ENCODE measurements at regions not wholly inside any gene's neighbourhood (a gene's known extent, or its start where the extent isn't known, plus 50 kb on each side); places are given as distances from the start of the nearest gene placed in this dataset.

DNA sequence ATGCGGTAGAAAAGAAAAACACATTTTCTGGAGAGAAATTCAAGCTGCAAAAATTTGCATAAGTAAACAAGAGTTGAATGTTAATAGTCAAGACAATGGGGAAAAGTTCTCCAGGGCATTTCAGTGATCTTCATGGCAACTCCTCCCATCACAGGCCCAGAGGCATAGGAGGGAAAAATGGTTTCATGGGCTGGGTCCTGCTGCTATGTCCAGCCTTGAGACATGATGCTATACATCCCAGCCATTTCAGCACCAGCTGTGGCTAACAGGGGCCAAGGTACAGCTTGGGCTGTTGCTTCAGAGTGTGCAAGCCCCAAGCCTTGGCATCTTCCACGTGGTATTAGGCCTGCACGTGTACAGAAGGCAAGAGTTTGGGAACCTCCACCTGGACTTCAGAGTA is 118.6 kb upstream of the DLGAP1 start:
- TF ChIP-seq CTCF (IDR thresholded peaks at IDR 0.05; ENCODE audit: borderline replicate concordance, insufficient read depth, low read depth, low read length), result no peak

DNA sequence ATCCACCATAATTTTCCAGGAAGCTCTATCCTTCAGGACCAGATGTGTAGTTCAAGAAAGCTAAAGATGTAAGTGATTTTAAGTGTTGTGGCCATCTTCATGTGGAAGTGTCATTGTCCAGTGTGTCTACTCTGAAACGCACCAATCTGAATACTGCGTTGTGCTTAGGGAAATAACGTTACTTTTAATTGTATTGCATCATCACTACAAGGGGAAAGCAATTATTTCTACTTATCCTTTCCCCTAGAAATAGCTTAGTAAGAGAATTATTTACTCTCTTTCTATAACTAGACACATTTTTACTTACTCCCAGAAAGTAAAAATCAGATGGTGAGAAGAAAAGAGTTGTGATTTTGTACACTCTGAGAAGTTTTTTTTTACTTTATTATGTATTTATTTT is 102.4 kb upstream of the DLGAP1 start:
- no peak overlapping the region for H3K4me3 ChIP-seq (ENCODE audit: low read depth, low read length)
- no peak for TF ChIP-seq CTCF (IDR thresholded peaks at IDR 0.05; ENCODE audit: borderline replicate concordance, insufficient read depth, low read depth, low read length)

More for the DNA sequence above, 118.6 kb upstream of the DLGAP1 start:
- H3K4me3 ChIP-seq (ENCODE audit: low read depth, low read length), result no peak overlapping the region

GRCh38 chr18:4551001-4551360 is 95.9 kb upstream of the DLGAP1 start:
- no peak for TF ChIP-seq CTCF (IDR thresholded peaks at IDR 0.05; ENCODE audit: borderline replicate concordance, insufficient read depth, low read depth, low read length)
- H3K4me3 ChIP-seq (ENCODE audit: low read depth, low read length), result no peak overlapping the region

DNA sequence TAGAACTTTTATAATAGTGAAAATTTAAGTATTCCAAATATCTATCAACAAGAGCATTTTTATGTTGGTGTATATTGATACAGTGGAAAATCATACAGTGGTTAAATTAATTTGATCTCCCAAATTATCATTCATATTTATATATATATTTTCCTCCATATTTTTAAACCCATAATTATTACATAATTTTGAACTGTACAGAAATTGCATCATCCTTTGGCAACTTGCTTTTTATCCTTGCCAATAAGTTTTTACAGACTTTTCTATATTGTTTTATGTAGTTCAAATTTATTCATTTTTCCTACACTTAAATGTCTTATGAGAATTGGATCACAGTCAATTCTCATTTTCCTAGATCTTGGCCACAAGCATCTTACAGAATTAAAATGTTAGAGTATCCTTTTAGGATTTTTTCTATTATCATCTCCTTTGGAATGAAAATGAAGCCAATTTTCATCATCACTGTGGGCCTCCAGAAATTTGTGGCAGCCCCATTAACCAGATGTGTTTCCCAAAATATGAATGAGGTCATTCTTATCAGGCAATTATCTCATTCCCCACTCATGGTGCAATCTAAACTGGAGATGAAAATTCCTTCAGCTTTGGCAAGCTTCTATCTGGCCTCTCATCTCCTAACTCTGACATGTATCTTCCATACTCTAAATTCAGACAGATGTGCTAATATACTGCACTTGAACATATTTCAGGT is 94.2 kb upstream of the DLGAP1 start:
- no peak overlapping the region for H3K4me3 ChIP-seq (ENCODE audit: low read depth, low read length)
- TF ChIP-seq CTCF (IDR thresholded peaks at IDR 0.05; ENCODE audit: borderline replicate concordance, insufficient read depth, low read depth, low read length), result no peak

- TF ChIP-seq CTCF (IDR thresholded peaks at IDR 0.05; ENCODE audit: borderline replicate concordance, insufficient read depth, low read depth, low read length), result no peak
- H3K4me3 ChIP-seq (ENCODE audit: low read depth, low read length), result no peak overlapping the region
Observed at GRCh38 chr18:4547126-4547525, 92.0 kb upstream of the DLGAP1 start.

DNA sequence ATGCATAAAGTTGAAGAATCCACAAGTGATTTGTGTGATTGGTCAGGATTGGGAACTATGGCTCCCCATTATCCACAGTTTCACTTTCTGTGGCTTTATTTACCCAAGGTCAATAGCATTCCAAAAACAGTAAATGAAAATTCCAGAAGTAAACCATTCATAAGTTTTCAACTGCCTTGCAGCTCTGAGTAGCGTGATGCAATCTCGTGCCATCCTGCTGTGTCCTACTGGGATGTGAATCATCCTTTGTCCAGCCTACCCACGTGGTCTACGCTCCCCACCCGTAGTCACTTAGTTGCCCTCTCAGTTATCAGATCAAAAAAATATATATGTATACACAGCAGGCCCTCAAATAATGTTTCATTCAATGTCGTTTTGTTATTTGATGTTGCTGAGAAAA is 89.0 kb upstream of the DLGAP1 start:
- no peak for TF ChIP-seq CTCF (IDR thresholded peaks at IDR 0.05; ENCODE audit: borderline replicate concordance, insufficient read depth, low read depth, low read length)
- no peak overlapping the region for H3K4me3 ChIP-seq (ENCODE audit: low read depth, low read length)

- TF ChIP-seq CTCF (IDR thresholded peaks at IDR 0.05; ENCODE audit: borderline replicate concordance, insufficient read depth, low read depth, low read length), result no peak
- H3K4me3 ChIP-seq (ENCODE audit: low read depth, low read length), result no peak overlapping the region
Observed at GRCh38 chr18:4543711-4544110, 88.6 kb upstream of the DLGAP1 start.

All from GM12875 (cell line).